HCT116 (cell line): ENCODE measurements at regions not wholly inside any gene's neighbourhood (a gene's known extent, or its start where the extent isn't known, plus 50 kb on each side); places are given as distances from the start of the nearest gene placed in this dataset.

ENCODE experiments used
- CTCF ChIP-seq, 3 experiments: fragments of 200-600 bp in 1 of 3; sonication (generic) in 1 of 3; IDR thresholded peaks in 2 of 3; conservative IDR thresholded peaks in 1 of 3; 2 replicates each; pipeline ENCODE4 v1.5.1; 2012 to 2017; ENCODE audit warnings: low read depth in 2 of 3, low read length in 2 of 3, antibody characterized with exemption in 1 of 3, borderline replicate concordance in 1 of 3, control low read depth in 1 of 3, mild to moderate bottlenecking in 1 of 3, mixed read lengths in 1 of 3, mixed run types in 1 of 3, moderate library complexity in 1 of 3; ENCODE audit not compliant: insufficient read depth in 1 of 3
- MAX ChIP-seq: IDR thresholded peaks from 2 replicates; pipeline ENCODE4 v1.6.1; 2012
- POLR2A ChIP-seq: IDR thresholded peaks from 2 replicates; pipeline ENCODE4 v1.7.0; 2011; ENCODE audit warnings: borderline replicate concordance; ENCODE audit not compliant: insufficient read depth, insufficient read length; ENCODE audit errors: extremely low read depth

GRCh38 chr3:25313286-25313685 is 114.8 kb upstream of the RARB start:
- TF ChIP-seq CTCF (IDR thresholded peaks at IDR 0.05 in 2 of 3, conservative IDR thresholded peaks at IDR 0.05 in 1 of 3; ENCODE audit: borderline replicate concordance in 1 of 3, insufficient read depth in 1 of 3, low read depth in 2 of 3, low read length in 2 of 3): no peak
- TF ChIP-seq MAX: no peak
- no peak for TF ChIP-seq POLR2A
